ENCODE measurements at regions not wholly inside any gene's neighbourhood (a gene's known extent, or its start where the extent isn't known, plus 50 kb on each side); places are given as distances from the start of the nearest gene placed in this dataset.

GRCh38 chr12:13786646-13787045 is 194.8 kb downstream of the GRIN2B start:
- no peak for TF ChIP-seq TARDBP (IDR thresholded peaks at IDR 0.05)
- no peak for TF ChIP-seq BHLHE40 (IDR thresholded peaks at IDR 0.05; ENCODE audit: borderline replicate concordance)

All from HEK293T (cell line).